Smooth muscle cell of the brain vasculature (primary cell): ENCODE measurements at regions not wholly inside any gene's neighbourhood (a gene's known extent, or its start where the extent isn't known, plus 50 kb on each side); places are given as distances from the start of the nearest gene placed in this dataset.
A peak's percentile ranks its signal among the peaks of the same experiment; 100 is the strongest.
"Not testable (repeated sequence)": the region's sequence is repeated elsewhere in the genome, so short reads cannot be mapped to it uniquely, and the experiment has no call there.

Source experiments
- DNase-seq: peaks from one replicate; pipeline ENCODE4 v3.0.0-alpha.2; 2012; ENCODE audit warnings: low read depth, low spot score

DNA sequence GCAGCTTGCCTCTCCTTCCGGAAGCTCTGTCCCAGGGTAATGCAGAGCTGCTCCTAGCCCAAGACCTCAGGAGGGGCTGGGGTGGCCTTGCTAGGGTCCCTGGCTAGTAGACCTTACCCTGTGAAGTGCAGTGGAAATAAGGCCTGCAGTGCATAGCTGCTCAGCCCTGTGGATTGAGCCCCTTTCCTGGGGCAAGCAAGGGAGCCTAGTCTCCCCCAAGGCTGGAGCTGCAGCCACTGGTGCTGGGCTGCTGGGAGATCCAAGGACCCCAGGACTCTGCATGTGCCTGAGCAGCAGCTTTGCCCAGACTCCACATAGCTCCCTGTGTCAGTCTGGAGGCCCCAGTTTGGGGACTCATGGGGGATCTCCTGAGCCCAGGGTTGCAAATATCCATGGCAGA lies 57.9 kb downstream of the FANCF start:
- no peak for DNase-seq

DNA sequence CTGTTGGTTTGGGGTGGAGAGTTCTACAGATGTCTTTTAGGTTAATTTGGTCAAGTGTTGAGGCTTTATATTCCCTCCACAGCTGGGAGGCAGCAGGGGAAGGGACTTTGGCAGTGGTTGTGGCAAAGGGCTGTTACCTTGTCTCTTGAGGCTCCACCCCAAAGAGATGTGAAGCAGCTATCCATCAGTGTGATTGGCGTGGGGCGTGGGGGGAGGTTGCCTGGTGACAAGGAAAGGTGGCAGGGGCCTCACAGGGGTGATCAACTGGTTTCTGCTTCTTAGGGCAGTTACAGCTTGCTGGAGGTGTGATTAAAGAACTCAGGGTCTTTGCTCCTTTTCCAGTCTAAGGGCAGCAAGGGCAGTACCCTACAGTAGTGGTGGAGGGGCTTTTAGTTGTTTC lies 59.3 kb downstream of the FANCF start:
- DNase-seq = no peak

DNA sequence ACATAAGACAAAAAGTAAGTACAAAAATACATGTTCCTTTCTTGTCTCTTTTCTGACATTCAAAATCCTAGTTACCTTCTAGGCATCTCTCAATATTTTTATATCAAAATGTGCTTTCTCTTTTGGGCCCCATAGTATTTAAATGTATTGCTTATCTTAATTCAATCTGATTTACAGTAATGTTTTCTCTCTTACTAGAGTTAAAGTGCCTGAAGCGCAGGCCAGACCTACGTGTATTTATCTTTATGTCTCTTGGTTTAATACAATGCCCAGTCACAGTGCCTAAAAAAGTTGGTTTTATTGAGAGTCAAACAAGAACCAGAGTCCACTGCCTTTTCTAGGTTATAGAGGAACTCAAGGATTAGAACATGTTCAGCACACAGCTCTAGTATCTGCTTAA lies 64.3 kb downstream of the FANCF start:
- no peak for DNase-seq

DNA sequence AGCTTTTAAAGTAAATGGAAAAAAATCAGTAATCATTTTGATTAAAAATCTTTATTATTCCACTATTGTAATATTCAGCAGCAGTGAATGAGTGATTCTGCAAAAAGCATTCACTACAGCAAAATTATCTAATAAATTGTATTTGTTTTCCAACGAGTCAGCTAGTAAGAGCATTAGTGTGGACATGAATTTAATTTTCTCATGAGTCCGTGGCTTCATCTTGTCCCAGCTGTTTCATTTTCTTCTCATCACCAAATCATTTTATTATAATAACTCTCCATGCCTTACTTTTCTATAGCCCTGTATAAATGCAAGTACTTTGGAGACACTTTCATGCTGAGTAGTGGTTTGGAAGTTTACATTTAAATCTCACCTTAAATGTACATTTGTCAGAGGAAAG lies 66.2 kb downstream of the FANCF start:
- no peak for DNase-seq

DNA sequence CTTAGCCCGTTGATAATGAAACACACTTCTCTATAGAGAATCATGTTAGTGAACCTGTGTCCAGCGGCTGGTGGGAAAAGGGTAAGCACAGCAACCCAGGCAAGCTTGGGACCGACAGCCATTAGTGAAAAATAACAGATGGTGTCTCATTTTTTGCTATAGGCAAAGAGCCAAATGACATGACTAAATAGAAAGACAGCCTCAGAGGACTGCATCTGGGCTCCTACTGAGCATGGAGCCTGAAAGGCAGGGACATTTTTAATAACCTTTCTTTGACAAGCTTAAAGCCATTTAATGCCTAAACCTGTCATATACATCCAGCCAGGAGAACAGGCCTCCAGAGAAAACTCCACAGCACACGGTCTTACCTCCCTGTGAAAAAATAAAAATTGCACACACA lies 67.0 kb downstream of the FANCF start:
- DNase-seq = no peak

DNA sequence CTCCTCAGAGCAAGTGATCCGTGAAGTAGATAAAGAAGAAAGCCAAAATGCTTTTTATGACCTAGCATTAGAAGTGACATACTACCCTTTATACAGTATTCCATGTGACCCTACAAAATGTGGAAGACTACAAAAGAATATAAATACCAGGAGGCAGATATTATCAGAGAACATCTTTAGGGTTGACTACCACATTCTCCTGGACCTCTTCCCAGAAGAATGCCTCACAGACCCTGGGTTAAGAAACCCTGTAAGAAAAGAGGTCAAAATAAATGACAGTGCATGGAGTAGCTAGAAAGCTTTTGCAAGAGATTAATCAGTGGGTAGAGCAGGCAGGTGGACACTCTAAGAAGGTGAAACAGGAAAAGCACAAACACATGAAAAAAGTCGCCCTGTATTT lies 69.2 kb downstream of the FANCF start:
- DNase-seq = no peak

DNA sequence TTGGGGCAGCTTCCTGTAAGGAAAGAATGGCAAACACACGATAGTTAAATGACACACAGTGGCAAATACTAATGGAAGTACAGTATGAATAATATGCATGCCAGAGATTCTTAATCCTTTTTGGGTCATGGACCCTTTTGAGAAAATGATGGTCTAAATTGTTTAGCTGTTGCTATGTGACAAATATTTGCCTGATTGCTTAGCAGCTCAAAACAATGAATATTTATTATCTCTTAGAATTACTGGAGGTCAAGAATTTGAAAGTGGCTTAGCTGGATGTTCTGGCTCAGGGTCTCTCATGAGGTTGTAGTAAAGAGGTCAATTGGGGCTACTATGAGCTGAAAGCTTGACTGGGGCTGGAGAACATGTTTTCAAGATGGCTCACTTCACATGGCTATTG lies 69.7 kb downstream of the FANCF start:
- no peak for DNase-seq

DNA sequence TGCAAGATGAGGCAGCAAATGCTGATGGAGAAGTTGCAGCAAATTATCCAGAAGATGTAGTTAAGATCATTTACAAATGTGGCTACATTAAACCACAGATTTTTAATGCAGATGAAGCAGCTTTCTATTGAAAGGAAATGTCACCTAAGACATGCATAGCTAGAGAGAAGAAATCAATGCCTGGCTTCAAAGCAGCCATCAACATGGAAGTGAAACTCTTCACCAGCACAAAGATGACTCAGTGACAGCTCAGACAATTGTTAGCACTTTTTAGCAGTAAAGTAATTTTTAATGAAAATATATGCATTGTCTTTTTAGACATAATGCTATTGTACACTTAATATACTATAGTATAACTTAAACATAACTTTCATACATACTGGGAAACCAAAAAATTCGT lies 71.4 kb downstream of the FANCF start:
- no peak for DNase-seq

DNA sequence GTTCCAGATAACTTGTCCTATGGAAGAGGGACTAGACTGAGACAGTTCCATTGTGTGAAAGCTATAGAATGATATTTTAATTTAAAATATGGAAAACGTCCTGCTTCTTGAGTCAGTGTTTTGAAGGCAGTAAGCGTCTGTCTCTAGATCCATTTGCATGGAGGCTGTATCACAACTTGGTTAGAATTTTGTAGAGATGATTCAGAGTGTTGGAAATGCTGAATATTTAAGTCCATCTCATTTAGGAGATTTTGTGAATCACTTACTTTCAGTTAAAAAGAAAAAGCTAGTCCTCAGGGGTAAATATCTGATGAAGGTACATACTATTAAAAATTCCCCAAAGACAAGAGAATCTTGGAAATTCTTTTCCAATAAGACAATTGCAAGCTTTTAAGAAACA lies 72.7 kb downstream of the FANCF start:
- no peak for DNase-seq

DNA sequence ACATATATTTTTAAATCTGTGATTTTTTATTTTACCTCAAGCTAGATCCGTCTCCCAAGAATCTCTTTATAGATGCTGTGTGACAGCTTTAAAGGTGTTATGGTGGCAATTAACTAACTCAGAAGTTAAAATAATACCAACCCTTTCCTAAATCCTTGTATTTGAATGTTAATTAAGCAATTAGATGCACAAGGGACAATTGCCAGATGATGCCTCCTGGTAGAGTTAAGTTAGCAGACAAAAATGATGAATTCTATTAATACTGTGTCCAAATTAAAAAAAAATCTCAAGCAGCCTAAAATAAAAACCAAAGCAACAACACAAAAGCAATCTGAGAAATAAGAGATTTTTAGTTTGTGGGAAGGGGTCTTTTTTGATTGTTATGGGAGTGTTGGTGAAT lies 78.9 kb downstream of the FANCF start:
- DNase-seq = no peak

DNA sequence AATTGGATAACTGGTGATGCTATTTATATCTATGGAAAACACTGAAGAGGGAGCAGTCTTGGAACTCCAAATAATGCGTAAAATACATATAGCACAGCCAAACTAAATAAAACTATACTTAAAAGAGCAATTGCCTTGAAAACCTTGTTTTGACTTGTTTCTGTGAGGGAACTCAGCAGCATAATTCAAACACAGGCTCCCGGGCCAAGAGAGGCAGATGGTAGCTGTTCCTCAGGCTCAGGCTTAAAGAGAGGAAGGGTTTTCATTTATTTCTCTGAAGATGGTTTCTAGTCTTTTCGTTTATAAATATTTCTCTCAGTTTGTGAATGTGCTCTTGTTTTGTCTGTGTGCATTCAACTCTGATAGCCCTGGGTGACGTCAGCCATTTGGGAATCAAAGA lies 82.4 kb downstream of the FANCF start:
- DNase-seq = no peak

DNA sequence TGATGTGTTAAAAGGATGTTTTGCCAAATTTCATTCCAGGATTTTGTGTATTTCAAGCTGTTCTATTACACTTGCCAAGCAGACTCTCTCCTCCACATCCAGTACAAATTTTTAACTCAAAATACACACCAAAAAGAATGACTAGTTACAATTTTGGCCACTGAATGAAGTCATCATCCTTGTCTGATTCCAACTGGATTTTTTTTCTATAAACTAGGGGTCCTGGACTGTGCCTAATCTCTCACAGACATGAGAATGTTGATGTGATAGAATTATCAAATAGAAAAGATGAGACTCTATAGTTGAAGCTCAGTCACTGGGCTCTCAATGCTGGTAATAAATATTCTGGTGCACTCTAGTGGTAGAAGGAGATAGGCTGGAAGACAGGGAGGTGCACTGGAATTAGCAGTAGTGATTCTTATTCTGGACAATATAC lies 85.8 kb downstream of the FANCF start:
- DNase-seq = no peak

DNA sequence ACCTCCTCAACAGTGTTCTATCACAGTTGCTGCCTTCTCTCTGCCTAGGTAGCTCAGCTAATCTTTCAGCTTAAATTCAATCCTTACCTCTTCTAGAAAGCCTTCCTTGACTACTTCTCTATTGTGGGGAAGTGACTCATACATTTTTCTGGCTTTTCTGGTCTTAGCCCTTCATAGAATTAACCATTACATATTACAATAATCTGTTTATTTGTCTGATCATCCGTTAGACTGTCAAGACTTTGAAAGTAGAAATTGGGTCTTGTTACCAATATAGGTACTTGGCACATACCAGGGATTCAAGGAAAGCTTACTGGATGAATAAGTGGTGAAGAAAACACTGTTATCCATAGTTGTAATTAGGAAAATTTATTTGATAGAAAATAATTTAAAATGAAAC lies 89.6 kb downstream of the FANCF start:
- DNase-seq = no peak

DNA sequence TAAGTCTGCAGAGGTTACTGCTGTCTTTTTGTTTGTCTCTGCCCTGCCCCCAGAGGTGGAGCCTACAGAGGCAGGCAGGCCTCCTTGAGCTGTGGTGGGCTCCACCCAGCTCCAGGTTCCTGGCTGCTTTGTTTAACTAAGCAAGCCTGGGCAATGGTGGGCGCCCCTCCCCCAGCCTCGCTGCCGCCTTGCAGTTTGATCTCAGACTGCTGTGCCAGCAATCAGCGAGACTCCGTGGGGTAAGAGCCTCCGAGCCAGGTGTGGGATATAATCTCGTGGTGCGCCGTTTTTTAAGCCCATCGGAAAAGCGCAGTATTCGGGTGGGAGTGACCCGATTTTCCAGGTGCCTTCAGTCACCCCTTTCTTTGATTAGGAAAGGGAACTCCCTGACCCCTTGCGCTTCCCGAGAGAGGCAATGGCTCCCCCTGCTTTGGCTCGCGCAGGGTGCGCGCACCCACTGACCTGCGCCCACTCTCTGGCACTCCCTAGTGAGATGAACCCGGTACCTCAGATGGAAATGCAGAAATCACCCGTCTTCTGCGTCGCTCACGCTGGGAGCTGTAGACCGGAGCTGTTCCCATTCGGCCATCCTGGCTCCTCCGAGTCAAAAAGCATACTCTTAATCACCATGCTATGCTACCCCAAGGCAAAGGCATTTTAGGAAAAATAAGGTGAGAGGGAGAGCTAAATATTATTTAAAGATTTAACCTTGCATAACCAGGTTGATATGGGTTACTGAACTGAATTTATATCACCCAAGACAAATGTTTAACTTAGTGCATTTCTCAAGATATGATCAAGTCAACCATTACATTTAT lies 96.8 kb downstream of the FANCF start:
- DNase-seq = not testable (repeated sequence)

DNA sequence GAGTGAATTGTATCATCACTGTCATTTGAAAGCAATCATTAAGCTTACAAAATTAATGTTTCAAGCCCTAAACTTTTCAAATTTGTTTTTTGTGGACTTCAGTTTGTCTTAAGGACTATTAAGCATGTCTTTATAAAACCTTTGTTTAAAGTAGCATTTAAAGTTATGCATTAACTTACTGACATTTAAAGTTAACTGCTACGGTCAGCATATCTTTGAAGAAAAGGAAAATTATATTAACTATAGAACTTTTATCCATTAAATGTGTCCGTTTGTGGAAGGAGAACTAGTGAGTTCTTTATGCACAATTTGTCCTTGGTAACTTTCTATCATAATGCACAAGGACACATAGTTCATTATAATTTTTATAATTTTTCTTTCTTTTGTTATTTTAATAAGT lies 103.4 kb downstream of the FANCF start:
- no peak for DNase-seq

DNA sequence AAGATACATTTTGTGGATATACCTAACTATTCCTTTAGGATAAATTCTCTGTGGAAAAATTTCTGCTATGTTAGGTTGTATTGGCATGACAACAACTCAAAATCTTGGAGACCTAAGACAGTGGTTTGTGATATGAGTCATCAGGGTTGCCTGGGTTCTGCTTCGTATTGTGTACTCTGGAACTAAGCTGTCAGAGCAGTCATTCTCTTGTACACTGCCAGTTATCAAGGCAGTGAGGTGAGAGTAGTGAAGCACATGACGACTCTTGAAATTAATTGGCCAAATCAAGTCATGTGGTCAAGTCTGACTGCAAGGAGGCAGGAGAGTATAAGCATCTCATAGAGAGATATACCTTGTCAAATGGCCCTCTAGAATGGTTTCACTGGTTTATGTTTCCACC lies 104.4 kb downstream of the FANCF start:
- DNase-seq = no peak

DNA sequence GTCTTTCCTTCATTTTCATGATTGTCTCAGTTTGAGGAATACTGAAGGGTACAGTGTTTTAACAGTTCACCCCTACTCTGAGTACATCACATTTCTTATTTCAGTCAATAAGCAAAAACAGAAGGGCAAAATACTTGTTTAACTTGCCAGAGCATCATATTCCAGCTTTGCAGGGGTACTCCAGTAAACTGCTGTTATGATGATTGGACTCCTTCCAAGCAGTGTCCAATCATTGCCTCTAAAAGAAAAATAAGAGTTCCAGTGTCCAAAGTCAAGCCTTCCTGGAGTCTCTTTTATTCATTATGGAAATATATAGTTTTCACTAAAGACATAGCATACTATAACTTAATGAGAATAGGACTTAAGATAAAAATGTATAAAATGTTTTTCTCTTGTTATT lies 105.1 kb downstream of the FANCF start:
- peak; percentile 3 for DNase-seq

DNA sequence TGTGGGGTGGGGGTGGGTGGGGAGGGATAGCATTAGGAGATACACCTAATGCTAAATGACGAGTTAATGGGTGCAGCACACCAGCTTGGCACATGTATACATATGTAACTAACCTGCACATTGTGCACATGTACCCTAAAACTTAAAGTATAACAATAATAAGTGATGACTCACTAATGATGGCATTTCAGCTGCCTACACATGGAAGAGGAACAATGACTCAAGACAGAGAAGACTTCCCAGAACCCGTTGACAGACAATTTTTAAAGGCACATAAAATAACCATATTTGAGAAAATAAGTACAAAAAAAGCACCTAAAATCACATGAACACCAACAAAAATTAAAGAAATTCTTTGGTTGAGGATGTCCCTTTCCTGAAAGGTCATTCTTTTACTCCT lies 107.3 kb downstream of the FANCF start:
- DNase-seq = not testable (repeated sequence)

DNA sequence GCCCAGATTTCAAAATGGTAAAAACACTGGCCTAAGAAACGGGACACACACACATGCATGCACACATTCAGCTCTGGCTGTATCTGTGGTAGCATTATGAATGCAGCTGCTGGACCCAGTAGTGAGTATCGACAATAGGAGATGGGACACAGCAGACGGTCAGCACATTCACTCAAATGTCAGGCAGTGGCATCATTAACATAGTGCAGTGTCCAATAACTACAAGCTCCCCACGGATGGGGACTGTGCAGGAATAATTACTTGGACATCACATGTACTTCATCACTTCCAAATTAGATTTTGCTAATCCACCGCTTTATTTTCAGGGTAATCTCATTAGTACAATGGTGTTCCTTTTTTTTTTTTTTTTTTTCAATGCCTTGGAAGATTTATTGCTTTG lies 109.5 kb downstream of the FANCF start:
- DNase-seq = no peak

DNA sequence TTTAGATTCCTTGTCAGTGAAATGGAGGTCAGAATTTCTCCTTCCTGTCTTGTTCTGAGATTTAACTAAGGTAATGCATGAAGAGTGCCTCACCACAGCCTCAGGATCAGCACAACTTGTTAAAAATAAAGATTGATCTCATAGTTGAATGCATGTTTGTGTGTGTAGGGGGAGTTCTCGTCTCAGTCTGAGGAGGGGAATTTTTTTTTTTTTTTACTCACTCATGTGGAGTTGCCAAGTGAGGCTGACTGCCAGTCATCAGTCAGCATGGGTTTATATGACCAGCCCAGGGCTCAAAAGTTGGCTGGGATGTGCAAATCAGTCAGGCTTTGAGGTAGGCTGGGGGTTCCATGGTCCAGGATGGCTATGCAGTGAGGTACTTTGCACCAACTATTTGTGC lies 113.2 kb downstream of the FANCF start:
- no peak for DNase-seq

DNA sequence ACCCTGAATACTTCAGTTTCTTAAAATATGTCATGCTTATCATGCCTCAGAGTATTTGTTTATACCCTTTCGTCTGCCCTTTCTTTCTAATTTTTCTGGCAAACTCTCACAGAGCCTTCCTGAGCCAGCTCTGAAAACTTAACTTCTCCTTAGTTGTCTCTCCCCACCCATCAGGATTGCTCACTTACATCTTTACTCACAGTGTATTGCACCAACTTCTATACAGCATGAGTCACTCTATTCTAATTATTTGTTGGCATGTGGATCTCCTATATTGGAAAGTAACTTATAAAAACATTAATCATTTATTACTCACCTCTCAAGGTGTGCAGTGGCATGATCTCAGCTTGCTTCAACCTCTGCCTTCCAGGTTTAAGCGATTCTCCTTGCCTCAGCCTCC lies 114.9 kb downstream of the FANCF start:
- DNase-seq = no peak

DNA sequence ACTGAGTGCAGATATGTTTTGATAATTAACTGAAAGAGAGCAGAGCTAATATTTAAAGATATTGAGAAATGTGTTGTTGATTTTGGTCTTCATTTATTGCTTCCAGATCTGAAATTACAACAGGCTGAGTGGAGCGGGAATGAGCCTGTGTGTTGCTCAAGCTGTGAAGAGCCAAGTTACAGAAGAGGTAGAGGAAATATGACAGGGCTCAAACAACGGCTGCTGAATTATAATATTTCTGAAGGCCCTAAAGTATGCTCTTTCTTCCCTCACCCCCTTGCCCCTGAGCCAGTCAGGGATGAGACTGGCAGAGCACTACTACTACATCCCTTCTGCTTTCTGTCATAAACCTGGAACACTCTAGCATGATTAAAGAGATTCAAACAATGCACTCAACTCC lies 115.6 kb downstream of the FANCF start:
- no peak for DNase-seq

DNA sequence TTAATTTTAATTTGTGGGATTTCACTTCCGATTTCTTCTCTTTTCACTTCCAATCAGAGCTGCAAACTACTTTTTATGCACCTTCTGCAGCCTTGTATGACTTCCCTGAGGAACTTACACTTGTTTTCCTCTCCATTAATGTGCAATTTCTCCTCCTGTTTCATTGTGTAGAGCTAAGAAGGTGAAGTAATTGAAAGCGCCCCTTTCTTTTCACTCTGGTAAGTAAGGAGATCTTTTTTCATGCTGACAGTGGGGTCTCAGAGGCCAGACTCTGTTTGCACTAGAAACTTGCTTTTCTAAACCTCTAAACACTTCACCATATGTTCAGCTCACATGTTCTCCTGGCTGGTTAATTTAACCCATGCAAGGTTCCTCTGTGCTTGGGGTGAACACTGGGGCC lies 117.0 kb downstream of the FANCF start:
- no peak for DNase-seq

DNA sequence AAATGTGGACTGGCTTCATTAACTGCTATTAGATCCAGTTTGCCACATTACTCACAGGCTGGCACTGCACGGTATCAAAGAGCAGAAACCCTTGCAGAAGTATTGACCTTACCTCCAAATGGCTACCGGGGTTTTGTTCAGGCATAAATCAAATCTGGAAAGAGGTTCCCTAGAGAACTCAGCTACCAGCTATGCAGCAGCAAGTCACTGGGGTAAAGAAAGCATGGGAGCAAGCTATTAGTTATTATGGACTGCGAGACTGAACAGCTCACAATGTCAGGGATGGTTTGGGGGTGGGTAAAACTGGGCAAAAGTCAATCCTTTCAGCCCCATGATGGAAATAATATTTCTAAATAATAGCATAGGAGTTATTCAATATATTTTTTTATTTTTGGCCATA lies 128.1 kb downstream of the FANCF start:
- no peak for DNase-seq
